ENCODE measurements at regions not wholly inside any gene's neighbourhood (a gene's known extent, or its start where the extent isn't known, plus 50 kb on each side); places are given as distances from the start of the nearest gene placed in this dataset.

DNA sequence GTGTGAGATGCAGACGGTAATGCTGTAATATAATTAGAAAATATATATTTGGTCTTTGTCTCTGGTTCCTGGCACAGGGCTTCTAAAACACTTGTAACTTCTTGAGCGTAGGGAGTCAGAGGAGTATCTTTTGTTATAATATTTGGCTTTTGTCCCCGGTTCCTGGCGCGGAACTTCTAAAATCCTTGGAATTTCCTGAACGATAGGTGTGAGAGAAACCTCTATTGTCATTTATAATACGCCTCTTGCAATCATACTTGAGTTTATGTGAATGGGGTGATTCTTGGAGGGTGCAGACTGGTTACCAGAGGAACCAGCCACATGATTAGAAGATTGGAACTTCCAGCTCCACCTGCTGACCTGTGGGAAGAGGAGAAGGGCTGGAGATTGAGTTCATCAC lies 54.1 kb upstream of the ZBED5 start:
- POLR2A ChIA-PET, result no interaction called here
- no peak for DNase-seq (ENCODE audit: low read depth, low spot score)
- no peak for FAIRE-seq
- H4K20me1 ChIP-seq (ENCODE audit: control insufficient read depth, insufficient read depth), result no peaks in the 10 kb centered on the region
- RAD21 ChIA-PET (ENCODE audit: unreplicated experiment), result no interaction called here
- no peak overlapping the region for H3K4me2 ChIP-seq (ENCODE audit: control insufficient read depth, insufficient read depth)
- 54% methylated on average over 7 of the region's 7 CpGs for WGBS (ENCODE audit: insufficient coverage, insufficient replicate concordance, low lambda C conversion rate, missing lambda C conversion rate)
- CTCF ChIA-PET, result no interaction called here
- no peaks in the 10 kb centered on the region for H3K4me1 ChIP-seq (ENCODE audit: control insufficient read depth, insufficient read depth, low read length)
- H3K36me3 ChIP-seq (ENCODE audit: control insufficient read depth in 2 of 2, insufficient read depth in 2 of 2, low read length in 1 of 2), result no peaks in the 10 kb centered on the region
- H3K27me3 ChIP-seq (replicated peaks in 1 of 2; ENCODE audit: control insufficient read depth in 2 of 2, insufficient read depth in 2 of 2, low read length in 1 of 2), result peaks cover 0 to 1% of the 10 kb centered on the region in 2 experiments; a peak in 1 of 4 replicates
- H3K9me3 ChIP-seq (replicated peaks; ENCODE audit: control insufficient read depth, insufficient read depth, low read length), result no peaks in the 10 kb centered on the region
- intact Hi-C loops (cut with micrococcal nuclease; ENCODE audit: unreplicated experiment) (no loop called here), in situ Hi-C loops (cut with MboI) (no loop called here)
- no peak overlapping the region for H3K4me3 ChIP-seq
- H3K79me2 ChIP-seq (ENCODE audit: control insufficient read depth, insufficient read depth, low read length), result no peaks in the 10 kb centered on the region
- SMC1A ChIA-PET (ENCODE audit: uncharacterized antibody, unreplicated experiment), result no interaction called here
- no peak overlapping the region for H2AFZ ChIP-seq (ENCODE audit: control insufficient read depth, low read depth, low read length)
- no peak overlapping the region for H3K27ac ChIP-seq (ENCODE audit: control insufficient read depth, insufficient read depth)
- BruUV-seq (replicated peaks), result no TSS peak
- no peak overlapping the region for H3K9ac ChIP-seq (ENCODE audit: control insufficient read depth, insufficient read depth, low read length)
- ATAC-seq, result no peak
- no peak for TF ChIP-seq NFYA (IDR thresholded peaks at IDR 0.05; ENCODE audit: borderline replicate concordance, low read depth, low read length)
- no peak for TF ChIP-seq TAF1 (IDR thresholded peaks at IDR 0.05; ENCODE audit: borderline replicate concordance, low read depth, low read length)
- TF ChIP-seq GABPA (IDR thresholded peaks at IDR 0.05; ENCODE audit: low read depth), result no peak
- TF ChIP-seq RUNX3 (IDR thresholded peaks at IDR 0.05; ENCODE audit: low read length), result no peak
- no peak for TF ChIP-seq HDAC6 (IDR thresholded peaks at IDR 0.05; ENCODE audit: unreplicated experiment)
- TF ChIP-seq IKZF1 (conservative IDR thresholded peaks at IDR 0.05), result no peak
- TF ChIP-seq SMAD5 (IDR thresholded peaks at IDR 0.05; ENCODE audit: low read depth), result no peak
- no peak for TF ChIP-seq BCL3 (IDR thresholded peaks at IDR 0.05; ENCODE audit: borderline replicate concordance, insufficient read depth, low read depth, low read length, poor library complexity, severe bottlenecking)
- no peak for TF ChIP-seq NRF1 (conservative IDR thresholded peaks at IDR 0.05; ENCODE audit: low read depth, low read length)
- no peak for TF ChIP-seq ZBTB40 (IDR thresholded peaks at IDR 0.05; ENCODE audit: borderline replicate concordance)
- no peak for TF ChIP-seq YBX1 (IDR thresholded peaks at IDR 0.05)
- no peak for TF ChIP-seq EP300 (IDR thresholded peaks at IDR 0.05; ENCODE audit: borderline replicate concordance in 1 of 2, control insufficient read depth in 1 of 2, low read depth in 2 of 2, low read length in 2 of 2)
- TF ChIP-seq HDAC2 (IDR thresholded peaks at IDR 0.05), result no peak
- no peak for TF ChIP-seq SREBF2 (IDR thresholded peaks at IDR 0.05; ENCODE audit: low read length)
- no peak for TF ChIP-seq PAX8 (IDR thresholded peaks at IDR 0.05)
- TF ChIP-seq TBL1XR1 (IDR thresholded peaks at IDR 0.05; ENCODE audit: low read depth, low read length), result no peak
- TF ChIP-seq ZNF384 (IDR thresholded peaks at IDR 0.05; ENCODE audit: borderline replicate concordance, low read depth, low read length), result no peak
